Pons (tissue), 1 donor: ENCODE measurements at regions not wholly inside any gene's neighbourhood (a gene's known extent, or its start where the extent isn't known, plus 50 kb on each side); places are given as distances from the start of the nearest gene placed in this dataset.
"Not testable (repeated sequence)": the region's sequence is repeated elsewhere in the genome, so short reads cannot be mapped to it uniquely, and the experiment has no call there.

Experiments
- DNase-seq: peaks from one replicate; pipeline ENCODE4 v3.0.0-alpha.2; 2016; ENCODE audit warnings: low spot score

GRCh38 chr4:112775801-112776200 lies 138.9 kb downstream of the LARP7 start:
- DNase-seq: no peak

DNA sequence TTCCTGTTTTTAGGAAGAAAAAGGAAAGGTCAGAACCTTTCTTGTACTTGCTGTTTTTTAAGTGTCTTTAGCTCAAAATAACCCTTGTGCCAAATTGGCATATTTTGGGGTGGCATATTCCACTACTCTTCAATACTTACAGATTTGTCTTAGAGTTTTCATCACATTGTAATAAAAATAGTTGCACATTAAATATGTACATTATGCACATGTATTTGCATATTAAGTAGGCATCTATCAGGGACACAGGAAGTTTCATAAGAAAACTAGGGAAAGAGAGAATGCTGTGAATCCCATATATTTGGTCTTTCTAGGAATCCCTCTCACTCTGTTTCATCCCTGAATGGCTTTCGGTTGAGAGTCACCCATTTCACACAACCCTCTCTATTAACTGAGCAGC lies 139.6 kb downstream of the LARP7 start:
- no peak for DNase-seq

DNA sequence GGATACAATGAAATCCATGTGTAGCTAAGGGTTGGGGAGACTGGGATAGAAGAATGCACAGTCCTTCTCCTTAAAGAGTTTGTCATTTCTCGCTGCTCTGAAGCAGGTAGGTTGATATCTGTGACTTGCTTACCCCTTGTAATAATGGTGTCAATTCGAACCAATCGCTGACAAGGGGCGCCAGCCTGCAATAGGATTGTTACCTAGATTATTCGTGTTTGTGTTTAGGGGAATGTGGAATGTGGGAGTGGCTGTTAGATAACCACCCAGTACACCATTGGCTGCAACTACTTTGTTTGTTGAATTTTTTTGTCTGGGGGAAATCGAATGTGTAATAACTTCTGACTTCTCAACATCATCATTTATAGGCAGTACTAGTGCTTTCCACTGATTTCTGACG lies 141.6 kb downstream of the LARP7 start:
- no peak for DNase-seq

DNA sequence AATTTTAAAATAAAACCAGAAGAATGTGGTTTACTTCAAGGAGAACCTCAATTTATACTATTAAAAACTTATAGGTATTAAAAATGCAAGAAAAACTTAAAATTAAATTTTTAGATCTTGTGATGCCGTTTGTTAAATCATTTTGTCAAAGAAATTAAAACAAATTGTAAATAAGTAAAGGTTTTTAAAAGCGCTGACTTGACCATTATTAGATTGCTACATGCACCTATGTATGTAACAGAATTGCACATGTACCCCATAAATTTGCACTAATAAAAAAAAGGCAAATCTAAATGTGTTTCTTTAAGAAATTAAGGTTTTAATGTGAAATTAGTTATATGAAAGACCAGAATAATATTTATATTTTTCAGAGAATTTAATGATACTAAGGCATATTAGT lies 156.1 kb downstream of the LARP7 start:
- no peak for DNase-seq

DNA sequence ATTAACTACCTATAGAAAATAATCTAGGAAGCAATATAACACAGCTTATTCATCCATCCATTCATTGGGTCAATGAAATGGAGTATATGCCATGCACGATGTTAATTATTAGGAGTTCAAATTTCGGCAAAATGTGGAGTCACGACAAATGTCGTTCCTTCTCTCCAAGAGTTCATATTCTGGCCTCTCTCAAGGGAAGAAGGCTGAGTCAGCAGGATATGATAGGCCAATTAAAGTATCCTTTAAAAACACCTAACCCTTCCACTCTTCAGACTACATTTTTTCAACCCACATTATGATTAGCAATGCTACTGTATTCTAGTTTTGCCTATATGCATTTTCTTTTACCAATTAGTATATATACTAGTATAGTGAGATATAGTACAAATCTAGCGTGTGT lies 163.1 kb downstream of the LARP7 start:
- DNase-seq: no peak

DNA sequence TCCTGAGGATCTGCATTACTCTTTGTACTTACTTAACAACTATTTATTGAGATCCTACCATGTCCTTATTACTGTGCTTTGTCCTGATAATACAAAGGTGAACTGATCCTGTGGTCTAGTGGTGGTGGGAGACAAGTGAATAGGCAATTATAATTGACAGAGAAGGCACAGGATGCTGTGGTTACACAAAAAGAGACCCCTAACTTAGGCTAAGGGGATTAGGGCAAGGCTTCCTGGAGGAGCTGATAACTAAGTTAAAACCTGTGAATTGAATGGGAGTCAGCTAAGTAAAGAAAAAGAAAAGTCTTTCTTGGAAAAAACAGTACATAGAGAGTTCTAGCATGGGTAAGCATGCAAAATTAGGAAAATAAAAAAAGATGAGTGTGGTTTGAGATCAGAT lies 164.4 kb downstream of the LARP7 start:
- no peak for DNase-seq

GRCh38 chr4:112802780-112803179 lies 165.8 kb downstream of the LARP7 start:
- no peak for DNase-seq

DNA sequence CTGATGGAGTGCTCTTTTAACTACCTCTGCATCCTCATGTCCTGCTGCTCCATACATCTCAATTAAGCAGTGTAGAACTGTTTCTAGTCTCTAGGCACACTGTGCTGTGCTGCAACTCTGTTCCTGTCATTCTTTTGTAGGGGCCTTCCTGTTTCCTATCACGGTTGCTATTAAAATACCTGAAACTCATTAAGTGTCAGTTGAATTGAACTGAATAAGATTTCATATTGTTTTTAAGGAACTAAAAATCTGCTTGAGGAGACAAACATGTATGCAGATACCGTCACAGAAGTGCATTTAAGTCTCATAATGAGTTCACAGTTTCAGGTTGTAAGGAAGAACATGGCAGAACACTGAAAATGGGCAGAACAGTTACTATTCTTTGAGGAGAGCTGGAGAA lies 170.1 kb downstream of the LARP7 start:
- DNase-seq: no peak

- DNase-seq: peak; percentile 26
These were observed 171.1 kb downstream of the LARP7 start for GRCh38 chr4:112808001-112808400.

- no peak for DNase-seq
These were observed 176.8 kb downstream of the LARP7 start for GRCh38 chr4:112813790-112814189.

GRCh38 chr4:112817933-112818593 lies 181.1 kb downstream of the LARP7 start:
- peak; percentile 95 for DNase-seq

DNA sequence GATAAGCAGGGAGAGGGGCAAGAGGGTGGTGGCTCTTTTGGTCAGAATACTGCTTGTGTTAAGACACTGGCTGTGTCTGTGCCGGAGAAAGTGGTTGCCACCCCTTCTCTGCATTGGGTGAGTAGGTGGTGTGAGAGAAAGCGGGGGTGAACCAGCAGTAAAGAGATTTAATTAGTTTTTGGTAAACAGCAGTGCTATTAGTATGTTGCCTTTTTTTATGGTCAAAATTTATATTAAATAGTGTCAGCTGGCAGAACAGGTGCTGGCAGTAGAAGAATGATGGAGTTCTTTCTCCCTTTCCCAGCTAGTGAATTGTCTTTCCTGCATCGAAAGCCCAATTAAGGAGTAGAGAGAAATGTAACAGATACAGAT lies 181.6 kb downstream of the LARP7 start:
- no peak for DNase-seq

DNA sequence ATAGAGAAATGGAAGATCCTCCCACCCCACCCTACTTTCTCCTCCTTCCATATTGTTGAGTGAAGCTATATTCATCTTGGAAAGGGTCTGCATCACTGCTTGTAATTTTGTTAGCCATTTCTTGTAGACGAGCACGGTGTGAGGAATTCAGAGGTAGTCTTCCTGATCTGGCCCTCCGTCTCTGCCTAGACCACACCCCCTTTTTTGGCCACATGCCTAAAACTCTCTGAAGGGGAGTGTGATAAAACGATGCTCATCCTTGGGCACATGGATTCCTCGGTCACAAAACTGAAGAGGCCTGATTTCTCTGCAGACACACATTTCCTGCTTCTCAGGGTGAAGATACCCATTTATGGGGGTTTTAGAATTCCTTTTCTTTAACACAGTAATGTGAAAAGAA lies 182.8 kb downstream of the LARP7 start:
- DNase-seq: no peak

- peak; percentile 47 for DNase-seq
These were observed 186.2 kb downstream of the LARP7 start for GRCh38 chr4:112823156-112823555.

GRCh38 chr4:112823606-112824005 lies 186.7 kb downstream of the LARP7 start:
- DNase-seq: no peak

- DNase-seq: no peak
These were observed 193.9 kb downstream of the LARP7 start for GRCh38 chr4:112830753-112831386.

GRCh38 chr4:112832493-112832892 lies 195.6 kb downstream of the LARP7 start:
- DNase-seq: no peak

DNA sequence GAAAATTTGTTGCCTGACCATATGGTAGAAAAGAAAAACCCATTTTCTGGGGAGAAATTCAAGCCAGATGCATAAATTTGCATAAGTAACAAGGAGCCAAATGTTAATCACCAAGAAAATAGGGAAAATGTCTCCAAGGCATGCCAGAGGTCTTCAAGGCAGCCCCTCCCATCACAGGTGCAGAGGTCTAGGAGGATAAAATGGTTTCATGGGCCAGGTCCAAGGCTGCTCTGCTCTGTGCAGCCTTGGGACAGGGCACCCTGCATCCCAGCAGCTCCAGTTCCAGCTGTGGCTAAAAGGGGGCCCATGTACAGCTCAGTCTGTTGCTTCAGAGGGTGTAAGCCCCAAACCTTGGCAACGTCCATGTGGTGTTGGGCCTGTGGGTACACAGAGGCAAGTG lies 200.0 kb downstream of the LARP7 start:
- DNase-seq: no peak

DNA sequence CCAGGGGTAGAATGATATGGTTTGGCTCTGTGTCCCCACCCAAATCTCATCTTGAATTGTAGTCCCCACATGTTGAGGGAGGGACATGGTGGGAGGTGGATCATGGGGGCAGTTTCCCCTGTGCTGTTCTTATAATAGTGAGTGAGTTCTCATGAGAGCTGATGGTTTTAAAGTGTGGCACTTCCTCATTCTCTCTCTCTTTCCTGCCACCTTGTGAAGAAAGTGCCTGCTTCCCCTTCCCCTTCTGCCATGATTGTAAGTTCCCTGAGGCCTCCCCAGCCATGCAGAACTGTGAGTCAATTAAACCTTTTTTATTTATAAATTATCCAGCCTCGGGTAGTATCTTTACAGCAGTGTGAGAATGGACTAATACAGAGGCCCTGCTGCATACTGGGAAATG lies 201.1 kb downstream of the LARP7 start:
- DNase-seq: not testable (repeated sequence)

DNA sequence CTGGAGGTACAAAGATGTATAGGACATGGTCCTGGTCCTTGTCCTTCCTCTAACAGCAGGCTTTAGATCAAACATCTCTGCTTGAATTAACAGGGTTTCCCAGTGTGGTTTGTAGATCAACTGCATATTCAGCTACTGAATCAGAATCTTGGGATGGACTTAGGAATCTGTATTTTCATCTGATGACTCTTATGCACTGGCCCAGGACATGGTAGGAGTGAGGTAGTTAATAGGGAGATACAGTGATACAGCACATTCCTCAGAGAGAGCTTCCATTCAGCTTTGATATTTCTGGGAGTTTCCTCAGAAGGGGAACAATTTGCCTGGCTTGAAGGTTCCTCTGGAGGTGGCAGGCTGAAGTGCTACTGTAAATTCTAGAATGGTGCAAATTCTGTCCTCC lies 203.1 kb downstream of the LARP7 start:
- no peak for DNase-seq

GRCh38 chr4:112840619-112841018 lies 203.7 kb downstream of the LARP7 start:
- DNase-seq: no peak

GRCh38 chr4:112842513-112842912 lies 205.6 kb downstream of the LARP7 start:
- DNase-seq: no peak

DNA sequence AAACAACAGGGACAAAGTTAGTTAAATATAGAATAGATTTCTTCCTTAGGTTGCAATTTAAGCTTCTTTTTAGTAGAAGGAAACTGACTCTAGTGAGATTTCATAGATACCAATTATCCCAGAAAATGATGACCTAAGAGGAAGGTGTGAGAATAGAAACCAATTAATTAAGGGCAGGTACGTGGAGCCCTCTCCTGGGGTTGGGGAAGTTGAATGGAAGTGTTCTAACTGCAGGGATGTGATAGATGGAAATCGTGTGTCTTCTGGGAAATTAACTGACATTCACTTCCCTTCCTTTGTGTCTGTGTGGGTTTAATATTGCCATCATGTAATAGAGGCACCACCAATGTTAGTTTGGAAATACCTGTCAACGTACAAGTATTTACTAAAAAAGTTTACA lies 204.1 kb upstream of the ANK2 start:
- DNase-seq: no peak

- no peak for DNase-seq
These were observed 202.4 kb upstream of the ANK2 start for GRCh38 chr4:112847045-112847444.
